ENCODE measurements at regions not wholly inside any gene's neighbourhood (a gene's known extent, or its start where the extent isn't known, plus 50 kb on each side); places are given as distances from the start of the nearest gene placed in this dataset.

- TF ChIP-seq CTCF (IDR thresholded peaks at IDR 0.05) (no peak), EZH2phosphoT487 (IDR thresholded peaks at IDR 0.05) (no peak), EZH2 (IDR thresholded peaks at IDR 0.05) (no peak)
Measured at GRCh38 chr3:72210261-72210660, 425.3 kb upstream of the PROK2 start.
